SK-N-SH (cell line): ENCODE measurements at regions not wholly inside any gene's neighbourhood (a gene's known extent, or its start where the extent isn't known, plus 50 kb on each side); places are given as distances from the start of the nearest gene placed in this dataset.

ENCODE experiments used
- CTCF ChIA-PET: fragments of 300-600, 350-600 bp; formaldehyde crosslinking; extraction: SDS; loops from one replicate; lab custom pipeline; 2021; lab: Yijun Ruan, JAX
- POLR2A ChIA-PET: fragments of 350-600 bp; sonication (Branson Sonifier 250); formaldehyde crosslinking; extraction: SDS; loops from one replicate; lab custom pipeline; 2020; ENCODE audit warnings: antibody characterized with exemption, inconsistent platforms; lab: Yijun Ruan, JAX
- DNase-seq: peaks from one replicate; pipeline ENCODE4 v3.0.0; 2012
- H2AFZ ChIP-seq: fragments of 200-600 bp; sonication (generic); 2 replicates; pipeline ENCODE4 v1.8.1; 2016; ENCODE audit warnings: antibody characterized with exemption, mild to moderate bottlenecking, low read depth
- H3F3A ChIP-seq: fragments of 200-600 bp; sonication (generic); replicated peaks from 2 replicates; pipeline ENCODE3; 2016; ENCODE audit warnings: antibody characterized with exemption, mild to moderate bottlenecking; ENCODE audit not compliant: insufficient read depth
- H3K27ac ChIP-seq, 2 experiments: fragments of 200-500 bp in 1 of 2; fragments of 200-600 bp in 1 of 2; sonication (Bioruptor generic) in 1 of 2; sonication (generic), shearing (Covaris generic) in 1 of 2; 2 replicates each; pipeline versions ENCODE4 v1.5.1 to v1.6.1; 2014 to 2016; ENCODE audit warnings: low read depth in 2 of 2, inconsistent platforms in 1 of 2, low read length in 1 of 2, mild to moderate bottlenecking in 1 of 2, mixed read lengths in 1 of 2
- H3K27me3 ChIP-seq: fragments of 200-600 bp; sonication (generic), shearing (Covaris generic); 2 replicates; pipeline ENCODE4 v1.6.1; 2016; ENCODE audit warnings: mixed run types; ENCODE audit not compliant: insufficient read depth
- H3K36me3 ChIP-seq, 2 experiments: fragments of 200-500 bp in 1 of 2; fragments of 200-600 bp in 1 of 2; sonication (Bioruptor generic) in 1 of 2; sonication (generic) in 1 of 2; replicated peaks in 1 of 2; 2 replicates each; pipeline versions ENCODE3 to v1.5.1; 2014 to 2016; ENCODE audit warnings: low read length in 1 of 2, mild to moderate bottlenecking in 1 of 2; ENCODE audit not compliant: insufficient read depth in 2 of 2, control insufficient read depth in 1 of 2
- H3K4me1 ChIP-seq, 2 experiments: fragments of 200-500 bp in 1 of 2; fragments of 200-600 bp in 1 of 2; sonication (Bioruptor generic) in 1 of 2; sonication (generic), shearing (Covaris generic) in 1 of 2; 2 replicates each; pipeline versions ENCODE4 v1.5.1 to v1.6.1; 2014 to 2016; ENCODE audit warnings: low read depth in 1 of 2, low read length in 1 of 2, mixed run types in 1 of 2; ENCODE audit not compliant: insufficient read depth in 2 of 2, control insufficient read depth in 1 of 2
- H3K4me2 ChIP-seq: fragments of 200-600 bp; sonication (generic), shearing (Covaris generic); 2 replicates; pipeline ENCODE4 v1.6.1; 2017; ENCODE audit warnings: mixed run types
- H3K4me3 ChIP-seq, 2 experiments: fragments of 200-500 bp in 1 of 2; fragments of 200-600 bp in 1 of 2; sonication (Bioruptor generic) in 1 of 2; sonication (generic), shearing (Covaris generic) in 1 of 2; 2 replicates each; pipeline versions ENCODE4 v1.5.1 to v1.8.1; 2014 to 2016; ENCODE audit warnings: low read depth in 2 of 2, inconsistent platforms in 1 of 2, low read length in 1 of 2, mild to moderate bottlenecking in 1 of 2, mixed read lengths in 1 of 2, moderate library complexity in 1 of 2
- H3K79me2 ChIP-seq: fragments of 200-600 bp; sonication (generic); 2 replicates; pipeline ENCODE4 v1.8.1; 2017; ENCODE audit warnings: mild to moderate bottlenecking; ENCODE audit not compliant: insufficient read depth
- H3K9ac ChIP-seq: fragments of 200-600 bp; sonication (generic); 2 replicates; pipeline ENCODE4 v1.6.1; 2017; ENCODE audit warnings: mixed run types
- H3K9me2 ChIP-seq: fragments of 200-600 bp; sonication (generic); 2 replicates; pipeline ENCODE4 v1.6.1; 2017; ENCODE audit warnings: mixed run types
- H3K9me3 ChIP-seq: fragments of 200-600 bp; sonication (generic); 2 replicates; pipeline ENCODE4 v1.6.1; 2017; ENCODE audit warnings: mixed run types, mild to moderate bottlenecking, moderate library complexity
- H4K20me1 ChIP-seq: fragments of 200-600 bp; sonication (generic); 2 replicates; pipeline ENCODE4 v1.6.1; 2017; ENCODE audit warnings: mild to moderate bottlenecking, mixed run types; ENCODE audit not compliant: insufficient read depth
- CTCF ChIP-seq: fragments of 200-600 bp; sonication (generic); IDR thresholded peaks from 2 replicates; pipeline ENCODE4 v1.6.1; 2017; ENCODE audit warnings: antibody characterized with exemption, mild to moderate bottlenecking, moderate library complexity
- ELF1 ChIP-seq: IDR thresholded peaks from 2 replicates; pipeline ENCODE4 v1.4.0; 2012
- FOXM1 ChIP-seq: IDR thresholded peaks from 2 replicates; pipeline ENCODE4 v1.4.0; 2012; ENCODE audit warnings: low read depth, mild to moderate bottlenecking
- NFIC ChIP-seq: IDR thresholded peaks from 2 replicates; pipeline ENCODE4 v1.4.0; 2012; ENCODE audit warnings: borderline replicate concordance
- ZBTB33 ChIP-seq: IDR thresholded peaks from 2 replicates; pipeline ENCODE4 v1.4.0; 2012; ENCODE audit warnings: low read depth, borderline replicate concordance
- WGBS: methylation state at CpG from one replicate; pipeline ENCODE4 v1.1.6; 2017; ENCODE audit warnings: low lambda C conversion rate; 5-methylcytosine and 5-hydroxymethylcytosine counted together

DNA sequence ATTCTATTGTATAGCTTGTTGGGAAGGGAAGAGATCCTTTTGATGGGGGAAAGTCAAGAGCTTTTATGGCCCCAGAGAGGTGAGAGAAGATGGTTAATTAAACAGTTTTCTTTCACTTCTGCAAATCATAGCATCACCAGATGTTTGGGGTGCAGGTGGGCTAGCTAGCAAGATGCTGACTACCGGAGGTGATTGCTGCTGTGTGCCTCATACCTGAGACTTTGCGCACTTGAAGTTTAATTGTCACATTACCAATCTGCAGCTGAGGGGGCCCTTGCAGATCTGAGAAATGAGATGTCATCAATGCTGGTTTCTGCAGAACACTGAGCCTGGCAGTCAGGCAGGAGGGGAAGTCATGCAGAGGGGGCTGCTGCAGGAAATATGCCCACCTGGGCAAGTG is 73.9 kb downstream of the SNRPE start:
- CTCF ChIA-PET, result interaction anchor here (1.1 kb wide), 1 partner anchor 227 kb away, joined by 3 read pairs; no protein-coding TSS in a partner anchor
- Histone ChIP-seq H3K9me3 (no peaks in the 10 kb centered on the region), H3K9me2 (no peaks in the 10 kb centered on the region), H3K4me1 (no peaks in the 10 kb centered on the region), H4K20me1 (no peaks in the 10 kb centered on the region), H3K4me3 (no peak overlapping the region), H3F3A (no peaks in the 10 kb centered on the region), H3K4me2 (no peak overlapping the region), H3K9ac (no peak overlapping the region), H3K79me2 (no peaks in the 10 kb centered on the region), H3K27ac (no peak overlapping the region), H3K36me3 (no peaks in the 10 kb centered on the region), H2AFZ (no peak overlapping the region), H3K27me3 (no peaks in the 10 kb centered on the region; the same call in 1 of the 2 replicates)
- DNase-seq, result no peak
- TF ChIP-seq ZBTB33 (no peak), FOXM1 (no peak)
- POLR2A ChIA-PET, result no interaction called here
- 30% methylated on average over 2 of the region's 2 CpGs for WGBS

DNA sequence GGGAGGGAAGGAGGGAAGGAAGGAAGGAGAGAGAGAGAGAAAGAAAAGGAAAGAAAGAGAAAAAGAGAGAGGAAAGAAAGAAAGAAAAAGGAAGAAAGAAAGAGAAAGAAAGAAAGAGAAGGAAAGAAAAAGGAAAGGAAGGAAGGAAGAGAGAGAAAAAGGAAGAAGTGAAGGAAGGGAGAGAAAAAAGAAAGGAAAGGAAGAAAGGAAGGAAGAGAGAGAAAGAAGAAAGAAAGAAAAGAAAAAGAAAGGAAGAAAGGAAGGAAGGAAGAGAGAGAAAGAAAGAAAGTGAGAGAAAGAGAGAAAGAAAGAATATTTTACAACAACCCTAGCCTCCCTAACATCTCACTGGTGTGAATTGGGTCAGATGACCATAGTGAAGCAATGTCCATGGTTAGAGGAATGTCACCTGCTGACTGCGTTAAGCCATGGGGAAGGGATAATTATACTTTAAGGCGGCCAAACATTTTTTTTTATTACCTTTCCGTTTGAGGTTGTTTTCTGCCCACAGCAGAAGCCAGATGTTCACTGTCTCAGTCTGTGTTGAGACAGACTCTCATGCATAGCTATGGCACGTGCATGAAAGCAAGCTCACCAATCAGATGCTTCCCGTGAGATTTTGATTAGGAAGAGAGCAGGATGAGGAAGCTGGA is 76.4 kb downstream of the SNRPE start:
- H3K36me3 ChIP-seq, result no peaks in the 10 kb centered on the region
- ChIA-PET CTCF (interaction anchor here (1.3 kb wide), 1 partner anchor 190 kb away, joined by 3 read pairs; no protein-coding TSS in a partner anchor), POLR2A (interaction anchor here (0.5 kb wide), 1 partner anchor 613 kb away, joined by 3 read pairs; no protein-coding TSS in a partner anchor)
- H2AFZ ChIP-seq, result no peak overlapping the region
- H3F3A ChIP-seq, result no peaks in the 10 kb centered on the region
- no peak overlapping the region for H3K27ac ChIP-seq
- no peaks in the 10 kb centered on the region for H3K9me2 ChIP-seq
- H3K4me2 ChIP-seq, result no peak overlapping the region
- TF ChIP-seq CTCF, result no peak
- TF ChIP-seq ELF1, result no peak
- TF ChIP-seq NFIC, result no peak
- no peaks in the 10 kb centered on the region for H3K4me1 ChIP-seq
- no peaks in the 10 kb centered on the region for H3K79me2 ChIP-seq
- H3K4me3 ChIP-seq, result no peak overlapping the region
- no peak for DNase-seq
- no peak overlapping the region for H3K9ac ChIP-seq
- 44% methylated on average over 5 of the region's 5 CpGs for WGBS
- H3K9me3 ChIP-seq, result no peaks in the 10 kb centered on the region
- no peaks in the 10 kb centered on the region for H4K20me1 ChIP-seq
- no peaks in the 10 kb centered on the region; the same call in 1 of the 2 replicates for H3K27me3 ChIP-seq
